Esophagus squamous epithelium (tissue), 5 donors: ENCODE measurements at regions not wholly inside any gene's neighbourhood (a gene's known extent, or its start where the extent isn't known, plus 50 kb on each side); places are given as distances from the start of the nearest gene placed in this dataset.

ENCODE experiments used
- DNase-seq: peaks from one replicate; lab custom pipeline; 2025; lab: John Stamatoyannopoulos, UW
- H3K27ac ChIP-seq, 4 donors: fragments of 200-600 bp; sonication (generic); one replicate each; pipeline ENCODE4 v1.5.1; 2016 to 2019; ENCODE audit warnings: mild to moderate bottlenecking in 1 of 4
- H3K27me3 ChIP-seq, 4 donors: fragments of 200-600 bp; sonication (generic); 1 replicate in 3 of 4; 2 replicates in 1 of 4; pipeline versions ENCODE4 v1.5.1 to v1.6.0; 2017 to 2021; ENCODE audit warnings: antibody characterized with exemption in 1 of 4
- H3K36me3 ChIP-seq, 3 donors: fragments of 200-600 bp; sonication (generic); one replicate each; pipeline ENCODE4 v1.5.1; 2016 to 2019
- H3K4me1 ChIP-seq, 3 donors: fragments of 200-600 bp; sonication (generic); one replicate each; pipeline ENCODE4 v1.5.1; 2017 to 2019
- H3K4me3 ChIP-seq, 4 donors: fragments of 200-600 bp; sonication (generic); 1 replicate in 3 of 4; 2 replicates in 1 of 4; pipeline ENCODE4 v1.5.1; 2016 to 2019; ENCODE audit warnings: mild to moderate bottlenecking in 2 of 4, moderate library complexity in 1 of 4
- H3K9me3 ChIP-seq, 3 donors: fragments of 200-600 bp; sonication (generic); one replicate each; pipeline ENCODE4 v1.5.1; 2016 to 2019
- POLR2A ChIP-seq, 4 donors: fragments of 450-650 bp; IDR thresholded peaks; one replicate each; pipeline ENCODE4 v1.6.1; 2017; ENCODE audit warnings: antibody characterized with exemption in 4 of 4, mild to moderate bottlenecking in 4 of 4, moderate library complexity in 3 of 4
- WGBS, 2 donors: methylation state at CpG; one replicate each; pipeline ENCODE4 v1.1.5; 2018; 5-methylcytosine and 5-hydroxymethylcytosine counted together
- intact Hi-C: fragments of 100-400 bp; cut with DNase I; formaldehyde crosslinking; loops from one replicate; pipeline ENCODE4 v1.15.0; 2022
- TF ChIP-seq, protein P1 (sequence below), 6 experiments: fragments of 450-650 bp in 4 of 6; fragments of 200-600 bp in 2 of 6; sonication (generic) in 2 of 6; IDR thresholded peaks; one replicate each; pipeline ENCODE4 v1.5.1; 2016 to 2019; ENCODE audit warnings: antibody characterized with exemption in 6 of 6, mild to moderate bottlenecking in 4 of 6, moderate library complexity in 4 of 6
- donor health status: DM: yes; HTN: yes; CAD: no.

DNA sequence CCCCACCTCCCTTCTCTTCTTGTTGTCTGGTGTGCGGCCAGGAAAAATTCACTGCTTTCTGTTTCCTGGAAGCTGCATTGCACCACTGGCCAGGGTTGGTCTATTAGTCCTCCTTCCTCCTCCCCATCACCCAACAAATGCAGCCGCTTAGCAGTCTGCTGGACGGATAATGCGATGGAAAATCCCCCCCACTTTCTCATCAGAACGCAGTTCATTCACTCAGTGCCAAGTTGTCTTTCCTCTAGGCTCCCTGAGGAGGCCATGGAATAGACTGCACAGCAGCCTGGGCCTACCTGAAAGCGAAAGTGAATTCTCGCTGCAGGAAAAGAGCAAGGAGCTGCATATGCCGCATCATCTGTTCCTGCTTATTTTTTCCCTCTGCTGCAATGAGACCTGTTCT lies 513.6 kb downstream of the METTL15 start:
- 12 to 68% methylated on average over 6 to 7 of the region's 8 CpGs for WGBS, 2 donors
- H3K4me3 ChIP-seq = peak overlapping the region in 1 of 4 donors; percentile 38
- H3K9me3 ChIP-seq = no peaks in the 10 kb centered on the region
- intact Hi-C loops = no loop called here
- TF ChIP-seq POLR2A (IDR thresholded peaks at IDR 0.05) = no peak
- TF ChIP-seq, protein P1, sequence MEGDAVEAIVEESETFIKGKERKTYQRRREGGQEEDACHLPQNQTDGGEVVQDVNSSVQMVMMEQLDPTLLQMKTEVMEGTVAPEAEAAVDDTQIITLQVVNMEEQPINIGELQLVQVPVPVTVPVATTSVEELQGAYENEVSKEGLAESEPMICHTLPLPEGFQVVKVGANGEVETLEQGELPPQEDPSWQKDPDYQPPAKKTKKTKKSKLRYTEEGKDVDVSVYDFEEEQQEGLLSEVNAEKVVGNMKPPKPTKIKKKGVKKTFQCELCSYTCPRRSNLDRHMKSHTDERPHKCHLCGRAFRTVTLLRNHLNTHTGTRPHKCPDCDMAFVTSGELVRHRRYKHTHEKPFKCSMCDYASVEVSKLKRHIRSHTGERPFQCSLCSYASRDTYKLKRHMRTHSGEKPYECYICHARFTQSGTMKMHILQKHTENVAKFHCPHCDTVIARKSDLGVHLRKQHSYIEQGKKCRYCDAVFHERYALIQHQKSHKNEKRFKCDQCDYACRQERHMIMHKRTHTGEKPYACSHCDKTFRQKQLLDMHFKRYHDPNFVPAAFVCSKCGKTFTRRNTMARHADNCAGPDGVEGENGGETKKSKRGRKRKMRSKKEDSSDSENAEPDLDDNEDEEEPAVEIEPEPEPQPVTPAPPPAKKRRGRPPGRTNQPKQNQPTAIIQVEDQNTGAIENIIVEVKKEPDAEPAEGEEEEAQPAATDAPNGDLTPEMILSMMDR (IDR thresholded peaks at IDR 0.05) = no peak
- DNase-seq = no peak
- no peaks in the 10 kb centered on the region for H3K36me3 ChIP-seq
- H3K4me1 ChIP-seq = peaks cover 0 to 7% (median 0%) of the 10 kb centered on the region in 3 donors
- peaks cover 0 to 40% (median 0%) of the 10 kb centered on the region in 4 donors for H3K27me3 ChIP-seq
- H3K27ac ChIP-seq = no peak overlapping the region

- H3K27ac ChIP-seq = no peak overlapping the region
- H3K9me3 ChIP-seq = no peaks in the 10 kb centered on the region
- 25 to 31% methylated on average over 5 of the region's 5 CpGs for WGBS, 2 donors
- intact Hi-C loops = no loop called here
- TF ChIP-seq, protein P1 (IDR thresholded peaks at IDR 0.05) = no peak
- TF ChIP-seq POLR2A (IDR thresholded peaks at IDR 0.05) = no peak
- H3K36me3 ChIP-seq = no peaks in the 10 kb centered on the region
- DNase-seq = no peak
- H3K4me1 ChIP-seq = peaks cover 0 to 23% (median 0%) of the 10 kb centered on the region in 3 donors
- H3K27me3 ChIP-seq = peaks cover 0 to 43% (median 0%) of the 10 kb centered on the region in 4 donors
- no peak overlapping the region for H3K4me3 ChIP-seq
Measured at GRCh38 chr11:28619846-28620540, 511.8 kb downstream of the METTL15 start.

GRCh38 chr11:28618416-28618815 lies 510.2 kb downstream of the METTL15 start:
- no peak overlapping the region for H3K4me3 ChIP-seq
- no peaks in the 10 kb centered on the region for H3K36me3 ChIP-seq
- 31 to 36% methylated on average over 2 of the region's 2 CpGs for WGBS, 2 donors
- peaks cover 0 to 51% (median 0%) of the 10 kb centered on the region in 4 donors for H3K27me3 ChIP-seq
- peaks cover 0 to 23% (median 0%) of the 10 kb centered on the region in 3 donors for H3K4me1 ChIP-seq
- DNase-seq = no peak
- TF ChIP-seq, protein P1 (IDR thresholded peaks at IDR 0.05) = no peak
- no peak for TF ChIP-seq POLR2A (IDR thresholded peaks at IDR 0.05)
- no peak overlapping the region for H3K27ac ChIP-seq
- H3K9me3 ChIP-seq = no peaks in the 10 kb centered on the region
- intact Hi-C loops = no loop called here

DNA sequence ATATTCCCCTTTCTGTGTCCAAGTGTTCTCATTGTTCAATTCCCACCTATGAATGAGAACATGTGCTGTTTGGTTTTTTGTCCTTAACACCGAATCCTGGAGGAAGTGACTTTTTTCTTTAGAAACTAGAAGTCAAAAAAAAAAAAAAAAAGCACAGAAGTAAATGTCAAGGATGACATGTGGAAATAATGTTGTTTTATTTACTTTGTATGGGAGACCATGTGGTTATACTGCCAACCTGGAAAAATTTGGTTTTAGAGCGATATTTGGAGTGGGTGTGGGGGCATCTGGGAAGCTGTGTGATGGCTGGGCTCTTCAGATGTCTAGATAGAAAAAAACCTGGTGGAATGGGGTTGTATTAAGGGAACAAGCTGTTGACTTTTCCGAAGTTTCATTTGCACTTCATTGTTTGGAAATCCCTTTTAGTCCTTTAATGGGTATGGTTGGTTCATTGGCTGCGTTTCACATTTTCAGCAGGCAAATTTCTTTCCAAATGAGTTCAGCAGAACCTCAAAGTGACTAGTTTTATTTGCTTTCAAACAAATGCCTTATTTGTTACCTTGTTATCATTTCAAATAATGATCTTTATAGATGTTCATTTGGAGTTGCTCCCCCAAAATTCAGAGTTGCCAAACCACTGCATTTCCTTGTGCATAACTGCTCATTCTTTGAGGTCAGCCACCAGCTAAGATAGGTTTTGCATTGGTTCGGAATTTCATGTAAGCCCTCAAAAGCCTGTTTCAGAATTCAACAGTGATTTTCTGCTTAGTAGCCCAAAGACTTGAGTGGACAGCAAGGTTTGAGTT lies 508.2 kb downstream of the METTL15 start:
- Histone ChIP-seq H3K4me3 (no peak overlapping the region), H3K36me3 (no peaks in the 10 kb centered on the region), H3K27ac (no peak overlapping the region), H3K9me3 (no peaks in the 10 kb centered on the region), H3K27me3 (peaks cover 0 to 65% (median 0%) of the 10 kb centered on the region in 4 donors), H3K4me1 (peaks cover 0 to 23% (median 0%) of the 10 kb centered on the region in 3 donors)
- no peak for TF ChIP-seq POLR2A (IDR thresholded peaks at IDR 0.05)
- TF ChIP-seq, protein P1 (IDR thresholded peaks at IDR 0.05) = no peak
- DNase-seq = no peak
- 35 to 46% methylated on average over 5 of the region's 5 CpGs for WGBS, 2 donors
- intact Hi-C loops = no loop called here

DNA sequence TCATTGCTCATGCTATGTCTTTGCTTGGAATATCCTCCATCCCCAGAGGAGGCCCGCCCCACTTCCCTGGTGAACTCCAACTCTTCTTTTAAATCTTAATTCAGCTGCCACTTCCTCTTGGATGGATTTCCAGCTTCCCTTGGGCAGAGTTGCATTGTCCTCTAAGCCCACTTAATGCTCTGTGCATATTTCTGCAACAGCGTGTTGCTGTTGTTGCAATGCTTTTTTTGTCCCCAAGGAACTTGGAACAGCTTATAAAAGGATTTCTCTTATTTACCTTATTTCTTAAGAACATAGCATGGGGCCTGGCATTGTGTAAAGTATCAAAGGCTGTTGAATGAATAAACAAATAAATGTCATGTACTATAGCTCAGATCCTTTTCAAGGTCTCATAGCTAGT lies 507.4 kb downstream of the METTL15 start:
- Histone ChIP-seq H3K9me3 (no peaks in the 10 kb centered on the region), H3K27me3 (peaks cover 0 to 68% (median 0%) of the 10 kb centered on the region in 4 donors), H3K36me3 (no peaks in the 10 kb centered on the region), H3K27ac (no peak overlapping the region), H3K4me3 (no peak overlapping the region), H3K4me1 (peaks cover 0 to 23% (median 0%) of the 10 kb centered on the region in 3 donors)
- DNase-seq = no peak
- 31 to 45% methylated on average over 2 of the region's 2 CpGs for WGBS, 2 donors
- intact Hi-C loops = no loop called here
- TF ChIP-seq, protein P1 (IDR thresholded peaks at IDR 0.05) = no peak
- no peak for TF ChIP-seq POLR2A (IDR thresholded peaks at IDR 0.05)
